HG02870 (cell line): ENCODE measurements at regions not wholly inside any gene's neighbourhood (a gene's known extent, or its start where the extent isn't known, plus 50 kb on each side); places are given as distances from the start of the nearest gene placed in this dataset.
"Not testable (repeated sequence)": the region's sequence is repeated elsewhere in the genome, so short reads cannot be mapped to it uniquely, and the experiment has no call there.

Experiments
- ATAC-seq: cut with Tn5 transposase; IDR thresholded peaks from one replicate; pipeline ENCODE4 v1.9.1; 2021; ENCODE audit warnings: mild to moderate bottlenecking, moderate library complexity; ENCODE audit not compliant: unreplicated experiment

GRCh38 chr12:82300611-82301010 is 57.6 kb downstream of the CCDC59 start:
- ATAC-seq: no peak

GRCh38 chr12:82299319-82300025 is 58.7 kb downstream of the CCDC59 start:
- ATAC-seq: no peak

- no peak for ATAC-seq
Measured at GRCh38 chr12:82290415-82290814, 67.8 kb downstream of the CCDC59 start.

GRCh38 chr12:82281335-82281734 is 76.9 kb downstream of the CCDC59 start:
- not testable (repeated sequence) for ATAC-seq

GRCh38 chr12:82279536-82280058 is 78.6 kb downstream of the CCDC59 start:
- no peak for ATAC-seq

- ATAC-seq: no peak
Measured at GRCh38 chr12:82277582-82277981, 80.6 kb downstream of the CCDC59 start.

- no peak for ATAC-seq
Measured at GRCh38 chr12:82242729-82243128, 115.5 kb downstream of the CCDC59 start.

GRCh38 chr12:82225871-82226270 is 132.3 kb downstream of the CCDC59 start:
- no peak for ATAC-seq

GRCh38 chr12:82223426-82223825 is 134.8 kb downstream of the CCDC59 start:
- no peak for ATAC-seq

- ATAC-seq: no peak
Measured at GRCh38 chr12:82216475-82216874, 141.7 kb downstream of the CCDC59 start.

- no peak for ATAC-seq
Measured at GRCh38 chr12:82213761-82214160, 144.4 kb downstream of the CCDC59 start.

- ATAC-seq: no peak
Measured at GRCh38 chr12:82210882-82211281, 147.3 kb downstream of the CCDC59 start.

- ATAC-seq: no peak
Measured at GRCh38 chr12:82209533-82209932, 148.7 kb downstream of the CCDC59 start.

- ATAC-seq: no peak
Measured at GRCh38 chr12:82207556-82207955, 150.6 kb downstream of the CCDC59 start.

GRCh38 chr12:82203086-82203485 is 155.1 kb downstream of the CCDC59 start:
- no peak for ATAC-seq

GRCh38 chr12:82187595-82187994 is 170.6 kb downstream of the CCDC59 start:
- no peak for ATAC-seq

GRCh38 chr12:82187011-82187410 is 171.2 kb downstream of the CCDC59 start:
- no peak for ATAC-seq

GRCh38 chr12:82186282-82186681 is 171.9 kb downstream of the CCDC59 start:
- ATAC-seq: no peak

- ATAC-seq: no peak
Measured at GRCh38 chr12:82184844-82185243, 173.3 kb downstream of the CCDC59 start.

GRCh38 chr12:82182601-82183190 is 175.5 kb downstream of the CCDC59 start:
- ATAC-seq: no peak

- ATAC-seq: no peak
Measured at GRCh38 chr12:82176761-82177490, 181.3 kb downstream of the CCDC59 start.

GRCh38 chr12:82176026-82176425 is 182.2 kb downstream of the CCDC59 start:
- no peak for ATAC-seq
